Stomach (tissue), 4 donors: ENCODE measurements at regions not wholly inside any gene's neighbourhood (a gene's known extent, or its start where the extent isn't known, plus 50 kb on each side); places are given as distances from the start of the nearest gene placed in this dataset.

Source experiments
- CTCF ChIP-seq, 7 experiments: fragments of 450-650 bp in 4 of 7; fragments of 200-600 bp in 3 of 7; sonication (generic) in 3 of 7; IDR thresholded peaks; one replicate each; pipeline ENCODE4 v1.5.1; 2016 to 2019; ENCODE audit warnings: antibody characterized with exemption in 7 of 7, control low read depth in 2 of 7, mild to moderate bottlenecking in 1 of 7
- EP300 ChIP-seq: sonication (generic); formaldehyde crosslinking; IDR thresholded peaks from one replicate; pipeline ENCODE4 v1.6.1; 2017; ENCODE audit warnings: antibody characterized with exemption
- POLR2A ChIP-seq, 4 donors: fragments of 450-650 bp; IDR thresholded peaks; one replicate each; pipeline ENCODE4 v1.6.1; 2016; ENCODE audit warnings: antibody characterized with exemption in 4 of 4, control low read depth in 2 of 4, mild to moderate bottlenecking in 1 of 4, moderate library complexity in 1 of 4
- POLR2AphosphoS5 ChIP-seq, 3 donors: sonication (generic); formaldehyde crosslinking; IDR thresholded peaks; one replicate each; pipeline ENCODE4 v1.6.1; 2016; ENCODE audit warnings: antibody characterized with exemption in 3 of 3

DNA sequence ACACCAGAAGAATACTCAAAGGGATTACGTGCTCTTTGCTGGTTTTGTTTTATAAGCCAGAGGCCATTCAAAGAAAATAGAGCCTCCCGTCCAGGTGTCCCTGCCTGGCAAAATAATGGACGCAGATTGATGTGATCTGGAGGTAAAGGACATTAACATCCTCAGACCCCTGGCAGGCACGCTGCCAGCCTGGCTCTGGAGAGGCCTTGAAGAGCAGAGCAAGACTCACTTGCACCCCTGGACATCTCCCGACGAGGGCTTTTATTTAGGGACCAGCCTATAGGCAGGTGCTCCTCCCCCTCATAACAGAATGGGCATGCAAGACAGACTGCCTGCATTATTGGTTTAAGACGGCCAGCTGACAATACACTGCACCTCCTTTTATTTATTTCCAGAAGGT lies 291.3 kb downstream of the BCL11A start:
- TF ChIP-seq POLR2A (IDR thresholded peaks at IDR 0.05) (no peak), POLR2AphosphoS5 (IDR thresholded peaks at IDR 0.05) (no peak), CTCF (IDR thresholded peaks at IDR 0.05) (no peak), EP300 (no peak)
